Loucy (cell line): ENCODE measurements at regions not wholly inside any gene's neighbourhood (a gene's known extent, or its start where the extent isn't known, plus 50 kb on each side); places are given as distances from the start of the nearest gene placed in this dataset.

Experiments
- CTCF ChIP-seq: fragments of 200-600 bp; sonication (generic); conservative IDR thresholded peaks from 2 replicates; pipeline ENCODE4 v1.5.1; 2014; ENCODE audit warnings: mild to moderate bottlenecking, antibody characterized with exemption, low read length
- EZH2phosphoT487 ChIP-seq: fragments of 200-600 bp; IDR thresholded peaks from 2 replicates; pipeline ENCODE4 v1.6.1; 2018; ENCODE audit warnings: antibody characterized with exemption, mild to moderate bottlenecking, moderate library complexity, borderline replicate concordance

GRCh38 chr2:180660207-180660606 lies 320.2 kb upstream of the UBE2E3 start:
- TF ChIP-seq CTCF, result no peak
- TF ChIP-seq EZH2phosphoT487, result no peak
